GM19395 (cell line): ENCODE measurements at regions not wholly inside any gene's neighbourhood (a gene's known extent, or its start where the extent isn't known, plus 50 kb on each side); places are given as distances from the start of the nearest gene placed in this dataset.
"Not testable (repeated sequence)": the region's sequence is repeated elsewhere in the genome, so short reads cannot be mapped to it uniquely, and the experiment has no call there.

Source experiments
- ATAC-seq: cut with Tn5 transposase; IDR thresholded peaks from one replicate; pipeline ENCODE4 v1.9.1; 2021; ENCODE audit warnings: mild to moderate bottlenecking, moderate library complexity; ENCODE audit not compliant: unreplicated experiment

DNA sequence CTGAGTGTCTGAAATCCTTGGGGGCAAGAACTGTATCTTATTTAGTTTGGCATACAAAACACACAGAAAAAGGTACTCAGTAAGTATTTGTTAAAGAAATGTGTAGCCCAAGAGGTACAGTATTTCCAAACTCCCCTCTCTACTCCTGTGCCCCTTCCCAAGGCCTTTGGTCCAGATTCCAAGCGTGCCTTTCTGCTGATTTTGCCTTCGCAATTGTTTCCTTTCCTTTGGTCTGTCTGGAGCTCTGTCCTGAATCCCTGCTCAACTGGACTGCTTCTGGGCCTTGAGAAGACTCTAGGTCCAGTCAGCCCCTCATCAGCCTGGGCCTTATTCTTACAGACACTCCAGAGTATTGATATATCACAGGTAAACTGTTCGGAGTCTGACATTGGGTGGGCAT, 122.2 kb upstream of the SYNCRIP start:
- no peak for ATAC-seq

DNA sequence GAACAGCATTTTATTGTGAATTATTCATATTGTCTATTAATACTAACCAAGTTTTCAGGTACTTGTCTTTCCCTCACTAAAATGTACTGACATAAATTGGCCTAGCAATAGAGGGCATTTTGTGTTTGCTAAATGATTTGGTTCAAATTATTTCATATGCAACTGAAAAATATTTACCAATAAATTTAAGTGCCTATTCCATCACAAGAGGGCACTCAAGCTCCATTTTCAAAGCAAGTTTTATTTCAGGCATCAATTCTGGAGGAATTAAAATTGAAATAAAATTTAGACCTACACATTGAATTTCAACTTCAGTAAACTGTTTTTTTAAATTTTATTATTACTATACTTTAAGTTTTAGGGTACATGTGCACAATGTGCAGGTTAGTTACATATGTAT, 114.3 kb upstream of the SYNCRIP start:
- no peak for ATAC-seq

DNA sequence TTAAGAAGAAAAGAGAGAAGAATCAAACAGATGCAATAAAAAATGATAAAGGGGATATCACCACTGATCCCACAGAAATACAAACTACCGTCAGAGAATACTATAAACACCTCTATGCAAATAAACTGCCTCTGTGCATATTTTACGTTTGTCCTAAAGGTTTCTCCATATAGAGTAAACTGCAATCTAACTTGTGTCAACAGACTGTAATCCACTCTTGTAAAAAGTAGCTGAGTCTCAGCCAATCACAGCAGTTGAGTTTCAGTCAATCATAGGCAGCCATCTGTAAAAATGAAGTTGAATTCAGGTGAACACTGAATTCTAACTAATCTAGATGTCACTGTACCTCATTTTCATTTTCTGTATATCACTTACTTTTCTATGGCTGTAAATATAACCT, 112.2 kb upstream of the SYNCRIP start:
- ATAC-seq, result no peak

DNA sequence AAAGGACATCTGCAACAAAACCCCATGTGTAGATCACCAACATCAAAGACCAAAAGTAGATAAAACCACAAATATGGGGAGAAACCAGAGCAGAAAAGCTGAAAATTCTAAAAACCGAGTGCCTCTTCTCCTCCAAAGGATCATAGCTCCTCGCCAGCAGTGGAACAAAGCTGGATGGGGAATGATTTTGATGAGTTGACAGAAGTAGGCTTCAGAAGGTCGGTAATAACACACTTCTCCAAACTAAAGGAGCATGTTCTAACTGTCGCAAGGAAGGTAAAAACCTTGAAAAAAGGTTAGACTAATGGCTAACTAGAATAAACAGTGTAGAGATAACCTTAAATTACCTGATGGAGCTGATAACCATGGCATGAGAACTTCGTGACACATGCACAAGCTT, 109.9 kb upstream of the SYNCRIP start:
- ATAC-seq, result no peak

DNA sequence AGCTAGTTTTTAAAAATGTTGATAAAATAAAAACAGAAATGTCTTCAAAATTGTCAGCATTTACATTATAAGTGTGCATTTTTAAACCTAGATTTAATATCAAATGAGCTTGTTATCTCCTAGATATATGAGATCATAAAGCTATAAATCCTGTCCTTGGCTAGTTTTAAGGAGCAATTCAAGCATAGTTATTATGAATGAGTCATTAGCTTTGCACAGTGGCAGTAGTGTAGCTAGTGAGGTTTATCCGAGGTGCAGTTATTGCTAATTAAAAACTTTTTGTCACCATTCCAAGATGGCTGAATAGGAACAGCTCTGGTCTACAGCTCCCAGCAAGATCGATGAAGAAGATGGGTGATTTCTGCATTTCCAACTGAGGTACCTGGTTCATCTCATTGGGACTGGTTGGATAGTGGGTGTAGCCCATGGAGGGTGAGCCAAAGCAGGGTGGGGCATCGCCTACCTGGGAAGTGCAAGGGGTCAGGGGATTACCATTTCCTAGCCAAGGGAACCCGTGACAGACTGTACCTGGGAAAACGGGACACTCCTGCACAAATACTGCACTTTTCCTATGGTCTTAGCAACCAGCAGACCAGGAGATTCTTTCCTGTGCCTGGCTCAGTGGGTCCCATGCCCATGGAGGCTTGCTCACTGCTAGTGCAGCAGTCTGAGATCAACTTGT, 108.8 kb upstream of the SYNCRIP start:
- no peak for ATAC-seq

DNA sequence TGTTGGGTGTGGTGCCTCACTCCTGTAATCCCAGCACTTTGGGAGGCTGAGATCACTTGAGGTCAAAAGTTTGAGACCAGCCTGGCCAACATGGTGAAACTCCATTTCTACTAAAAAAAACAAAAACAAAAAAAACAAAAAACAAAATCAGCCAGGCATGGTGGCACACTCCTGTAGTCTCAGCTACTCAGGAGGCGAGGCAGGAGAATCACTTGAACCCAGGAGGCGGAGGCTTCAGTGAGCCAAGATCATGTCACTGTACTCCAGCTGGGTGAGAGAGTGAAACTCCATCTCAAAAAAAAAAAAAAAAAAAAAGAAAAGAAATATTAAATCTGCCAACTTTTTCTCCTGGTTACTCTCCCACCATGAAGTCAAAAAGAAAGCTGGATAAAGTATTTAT, 107.5 kb upstream of the SYNCRIP start:
- ATAC-seq, result not testable (repeated sequence)

DNA sequence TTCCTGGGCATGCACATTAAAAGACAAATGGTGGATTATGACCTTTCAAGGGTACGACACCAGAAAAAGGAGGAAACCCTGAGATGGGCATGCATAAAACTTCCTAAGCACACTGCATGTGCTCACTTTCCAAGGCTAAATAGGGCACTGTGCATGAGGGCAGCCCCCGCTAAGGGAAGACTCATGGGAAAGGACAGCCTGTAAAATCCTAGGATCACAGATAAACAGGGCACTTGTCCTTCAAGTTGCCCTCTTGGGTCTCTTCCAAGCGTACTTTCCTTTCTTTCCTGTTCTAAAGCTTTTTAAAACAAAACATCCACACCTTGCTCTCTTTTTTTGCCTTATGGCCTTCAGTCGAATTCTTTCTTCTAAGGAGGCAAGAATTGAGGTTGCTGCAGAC, 106.5 kb upstream of the SYNCRIP start:
- no peak for ATAC-seq

DNA sequence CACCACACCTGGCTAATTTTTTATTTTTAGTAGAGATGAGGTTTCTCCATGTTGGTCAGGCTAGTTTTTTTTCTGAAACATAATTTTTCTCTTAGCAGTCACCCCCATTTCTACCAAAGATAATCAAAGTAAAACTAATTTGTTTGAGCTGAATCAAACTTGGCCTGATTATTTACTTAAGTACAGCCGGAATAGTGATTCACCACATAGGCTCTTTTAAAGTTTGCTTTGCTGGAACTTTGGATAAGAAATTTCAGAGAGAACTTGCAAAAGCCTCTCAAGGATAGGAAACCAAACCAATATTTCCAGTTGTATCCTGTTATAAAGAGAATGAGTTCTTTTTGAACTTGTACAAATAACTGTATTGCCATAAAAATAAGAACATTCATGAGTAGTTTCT, 105.0 kb upstream of the SYNCRIP start:
- no peak for ATAC-seq

DNA sequence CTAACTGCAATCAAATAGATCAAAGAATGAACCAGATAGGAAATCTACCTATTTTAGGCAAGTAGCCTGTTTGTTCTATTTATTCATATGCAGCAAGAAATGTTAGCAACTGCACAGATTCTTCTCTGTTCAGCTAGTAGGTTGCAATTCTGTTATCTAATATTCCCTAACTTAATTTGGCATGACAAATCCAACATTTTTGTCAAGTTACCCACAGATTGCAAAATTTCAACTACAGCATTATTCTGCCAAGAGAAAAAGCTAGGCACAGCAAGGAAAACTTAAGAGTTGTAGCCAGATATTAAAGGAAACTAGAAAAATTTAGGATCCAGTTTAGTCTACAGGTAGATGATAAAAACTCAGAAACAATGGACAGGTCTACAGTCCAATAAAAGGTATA, 104.4 kb upstream of the SYNCRIP start:
- ATAC-seq, result no peak

DNA sequence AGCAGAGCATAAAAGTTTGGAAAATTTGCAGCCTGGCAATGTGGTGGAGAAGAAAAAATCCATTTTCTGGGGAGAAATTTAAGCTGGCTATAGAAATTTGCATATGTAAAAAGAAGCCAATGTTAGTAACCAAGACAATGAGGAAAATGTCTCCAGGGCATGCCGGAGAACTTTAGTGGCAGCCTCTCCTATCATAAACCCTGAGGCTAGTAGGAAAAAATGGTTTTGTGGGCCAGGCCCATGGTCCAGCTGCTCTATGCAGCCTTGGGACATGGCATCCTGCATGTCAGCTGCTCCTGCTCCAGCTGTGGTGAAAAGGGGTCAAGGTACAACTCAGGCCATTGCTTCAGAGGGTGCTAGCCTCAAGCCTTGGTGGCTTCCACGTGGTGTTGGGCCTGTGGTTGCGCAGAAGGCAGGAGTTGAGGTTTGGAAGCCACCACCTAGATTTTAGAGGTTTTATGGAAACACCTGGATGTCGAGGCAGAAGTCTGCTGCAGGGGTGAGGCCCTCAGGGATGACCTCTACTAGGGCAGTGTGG, 101.8 kb upstream of the SYNCRIP start:
- ATAC-seq, result no peak

DNA sequence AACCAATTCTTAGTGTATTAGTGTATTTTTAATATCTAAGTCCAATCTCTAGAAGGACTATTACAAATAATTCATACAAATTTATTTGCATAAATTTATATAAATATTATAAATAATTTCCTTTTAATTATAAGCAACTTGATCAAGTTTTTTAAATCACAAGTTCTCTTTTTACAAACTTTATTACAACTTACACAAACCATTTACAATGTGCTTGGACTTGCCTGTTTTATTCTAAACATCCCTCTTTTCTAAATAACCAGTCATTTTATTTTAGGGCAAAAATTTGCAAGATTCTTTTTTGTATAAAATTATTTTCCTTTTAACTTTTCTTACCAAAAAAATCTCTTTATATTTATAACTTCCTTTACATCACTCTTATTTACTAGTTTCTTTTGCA, 83.5 kb upstream of the SYNCRIP start:
- ATAC-seq, result no peak

DNA sequence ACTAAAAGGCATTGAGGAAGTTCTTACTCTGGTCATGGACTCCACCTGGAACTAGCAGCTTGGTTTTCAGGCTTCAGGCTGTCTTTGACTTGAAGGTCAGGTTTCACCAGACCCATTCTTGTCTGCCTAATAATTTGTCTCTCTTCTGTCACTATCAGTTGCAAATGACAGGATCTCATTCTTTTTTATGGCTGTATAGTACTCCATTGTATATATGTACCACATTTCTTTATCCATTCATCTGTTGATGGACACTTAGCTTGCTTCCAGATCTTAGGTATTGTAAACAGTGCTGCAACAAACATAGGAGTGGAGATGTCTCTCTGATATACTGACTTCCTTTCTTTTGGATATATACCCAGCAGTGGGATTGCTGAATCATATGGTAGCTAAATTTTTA, 73.1 kb upstream of the SYNCRIP start:
- ATAC-seq, result no peak

DNA sequence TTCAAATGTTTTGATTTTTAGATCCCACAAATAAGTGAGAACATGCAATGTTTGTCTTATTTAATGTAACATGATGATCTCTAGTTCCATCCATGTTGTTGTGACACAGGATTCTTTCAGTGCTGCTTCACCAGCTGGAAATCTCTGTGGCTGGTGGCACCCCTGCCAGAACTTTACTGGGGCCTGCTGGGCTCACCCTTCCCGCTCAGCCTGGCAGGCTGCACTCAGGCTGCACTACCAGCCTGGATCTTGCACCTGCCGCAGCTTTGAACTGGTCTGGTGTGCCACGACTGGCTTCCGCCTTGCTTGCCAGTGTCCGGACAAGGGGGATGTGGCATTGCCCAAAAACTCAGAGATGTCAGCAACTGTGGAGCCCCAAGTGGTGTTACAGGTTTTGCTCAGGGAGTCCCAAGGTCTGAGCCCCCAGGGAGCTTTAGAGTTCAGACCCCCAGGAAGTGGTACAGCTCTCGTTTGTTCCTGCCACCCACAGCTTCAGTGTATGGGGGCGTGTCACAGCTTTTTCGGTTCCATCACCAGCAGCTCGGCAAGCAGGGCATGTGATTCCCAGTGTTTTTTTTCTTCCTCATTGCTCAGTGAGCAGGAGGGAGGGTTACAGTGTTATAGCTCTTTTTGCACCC, 72.3 kb upstream of the SYNCRIP start:
- no peak for ATAC-seq

DNA sequence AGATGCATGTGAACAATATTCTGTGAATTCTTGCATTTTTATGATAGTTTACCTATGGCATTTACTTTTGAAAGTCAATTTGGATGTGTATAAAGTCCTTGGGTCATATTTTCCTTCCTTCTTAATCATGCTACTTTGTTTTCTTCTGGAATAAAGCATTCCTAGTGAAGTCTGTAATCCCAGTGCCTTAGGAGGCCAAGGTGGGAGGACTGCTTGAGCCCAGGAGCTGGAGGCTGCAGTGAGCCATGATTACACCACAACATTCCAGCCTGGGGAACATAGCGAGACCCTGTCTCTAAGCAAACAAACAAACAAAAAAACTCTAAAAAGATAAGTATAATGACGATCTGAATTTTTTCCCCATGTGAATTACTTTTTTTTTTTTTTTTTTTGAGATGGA, 69.7 kb upstream of the SYNCRIP start:
- no peak for ATAC-seq

DNA sequence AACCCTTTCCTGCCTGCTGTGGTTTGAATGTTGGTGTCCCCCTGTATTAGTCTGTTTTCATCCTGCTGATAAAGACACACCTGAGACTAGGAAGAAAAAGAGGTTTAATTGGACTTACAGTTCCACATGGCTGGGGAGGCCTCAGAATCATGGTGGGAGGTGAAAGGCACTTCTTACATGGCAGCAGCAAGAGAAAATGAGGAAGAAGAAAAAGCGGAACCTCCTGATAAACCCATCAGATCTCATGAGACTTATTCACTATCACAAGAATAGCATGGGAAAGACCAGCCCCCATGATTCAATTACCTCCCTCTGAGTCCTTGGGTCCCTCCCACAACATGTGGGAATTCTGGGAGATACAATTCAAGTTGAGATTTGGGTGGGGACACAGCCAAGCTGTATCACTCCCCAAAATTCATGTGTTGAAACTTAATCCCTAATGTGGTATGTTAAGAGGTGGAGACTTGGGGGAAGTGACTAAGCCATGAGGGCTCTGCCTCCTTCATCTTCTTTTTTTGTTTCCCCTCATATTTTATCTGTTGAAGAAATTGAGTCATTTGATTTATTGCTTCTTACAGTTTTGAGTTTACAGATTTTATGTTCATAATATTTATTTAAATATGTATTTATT, 64.9 kb upstream of the SYNCRIP start:
- not testable (repeated sequence) for ATAC-seq

DNA sequence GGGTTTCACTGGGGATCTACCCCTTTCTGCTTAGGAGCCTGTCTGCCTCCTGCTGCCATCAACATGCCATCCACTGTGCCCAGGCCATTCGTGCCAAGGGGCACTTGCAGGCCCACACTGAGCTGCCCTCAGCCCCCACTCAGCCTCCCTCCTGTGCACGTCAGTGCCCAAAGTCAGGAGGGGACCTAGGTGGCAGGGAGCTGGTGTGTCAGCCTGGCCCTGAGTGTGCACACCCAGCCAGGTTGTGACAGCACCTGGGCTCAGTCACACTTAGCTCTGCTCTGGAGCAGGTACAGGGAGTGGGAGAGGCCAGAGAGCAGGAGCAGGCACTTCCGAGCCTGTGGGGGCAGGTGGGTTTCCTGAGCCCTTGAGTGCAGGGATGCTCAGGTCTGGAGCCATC, 63.6 kb upstream of the SYNCRIP start:
- ATAC-seq, result no peak

DNA sequence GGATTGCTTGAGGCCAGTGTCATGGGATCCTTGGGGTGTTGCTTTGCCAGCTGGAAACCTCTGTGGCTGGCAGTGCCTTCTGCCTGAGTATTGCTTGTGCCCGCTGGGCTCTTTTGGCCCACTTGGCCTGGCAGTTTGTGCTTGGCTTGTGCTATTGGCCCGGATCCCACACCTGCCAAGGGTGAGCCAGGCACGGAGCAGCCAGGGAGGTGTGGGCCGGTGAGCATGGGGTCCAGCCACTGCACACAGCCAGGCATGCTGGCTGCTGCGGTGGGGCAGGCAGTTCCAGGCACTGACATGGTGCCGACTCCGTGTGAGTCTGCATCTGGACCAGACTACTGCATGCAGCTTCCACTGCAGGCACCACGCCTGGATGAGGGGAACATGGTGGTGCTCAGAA, 62.5 kb upstream of the SYNCRIP start:
- ATAC-seq, result no peak

DNA sequence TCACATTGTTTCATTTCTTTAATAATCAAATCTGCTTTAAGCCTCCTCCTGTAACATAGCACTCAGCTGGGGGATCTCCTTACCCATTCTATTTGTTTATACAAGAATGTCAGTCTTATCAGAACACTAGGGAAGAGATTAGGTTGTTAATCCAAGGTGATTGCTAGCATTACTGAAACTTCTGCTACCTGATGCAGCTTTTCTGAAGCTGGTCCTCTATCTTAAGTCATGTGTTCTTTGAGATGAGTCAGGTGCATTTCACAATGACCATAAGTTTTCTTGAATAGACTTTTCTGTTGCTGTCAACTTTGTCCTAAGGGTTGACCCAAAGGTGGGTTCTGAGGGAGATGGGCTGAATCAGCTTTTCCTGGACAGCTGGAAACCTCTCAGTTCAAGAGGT, 60.7 kb upstream of the SYNCRIP start:
- ATAC-seq, result no peak
